Stomach smooth muscle (tissue), 2 donors: ENCODE measurements at regions not wholly inside any gene's neighbourhood (a gene's known extent, or its start where the extent isn't known, plus 50 kb on each side); places are given as distances from the start of the nearest gene placed in this dataset.
"Not testable (repeated sequence)": the region's sequence is repeated elsewhere in the genome, so short reads cannot be mapped to it uniquely, and the experiment has no call there.

Experiments
- H3K27ac ChIP-seq: one replicate; pipeline ENCODE4 v1.7.0; 2013; ENCODE audit warnings: mild to moderate bottlenecking, low read length, inconsistent platforms
- H3K27me3 ChIP-seq, 2 donors: one replicate each; pipeline ENCODE4 v1.7.0; 2013; ENCODE audit warnings: low read length in 2 of 2; ENCODE audit not compliant: insufficient read depth in 2 of 2, control insufficient read depth in 1 of 2
- H3K36me3 ChIP-seq, 2 donors: one replicate each; pipeline ENCODE4 v1.7.0; 2013; ENCODE audit warnings: low read length in 2 of 2; ENCODE audit not compliant: control insufficient read depth in 2 of 2, insufficient read depth in 2 of 2
- H3K4me1 ChIP-seq: one replicate; pipeline ENCODE4 v1.7.0; 2013; ENCODE audit warnings: low read length; ENCODE audit not compliant: control insufficient read depth, insufficient read depth
- H3K4me3 ChIP-seq, 2 donors: one replicate each; pipeline ENCODE4 v1.7.0; 2013; ENCODE audit warnings: low read length in 2 of 2
- H3K9ac ChIP-seq, 2 donors: one replicate each; pipeline ENCODE4 v1.7.0; 2013; ENCODE audit warnings: low read length in 2 of 2, mild to moderate bottlenecking in 1 of 2
- H3K9me3 ChIP-seq, 2 donors: one replicate each; pipeline ENCODE4 v1.7.0; 2013; ENCODE audit warnings: low read length in 2 of 2; ENCODE audit not compliant: control insufficient read depth in 2 of 2
- donor health status: healthy.
- donor health status: Pancreatic carcinoma.

DNA sequence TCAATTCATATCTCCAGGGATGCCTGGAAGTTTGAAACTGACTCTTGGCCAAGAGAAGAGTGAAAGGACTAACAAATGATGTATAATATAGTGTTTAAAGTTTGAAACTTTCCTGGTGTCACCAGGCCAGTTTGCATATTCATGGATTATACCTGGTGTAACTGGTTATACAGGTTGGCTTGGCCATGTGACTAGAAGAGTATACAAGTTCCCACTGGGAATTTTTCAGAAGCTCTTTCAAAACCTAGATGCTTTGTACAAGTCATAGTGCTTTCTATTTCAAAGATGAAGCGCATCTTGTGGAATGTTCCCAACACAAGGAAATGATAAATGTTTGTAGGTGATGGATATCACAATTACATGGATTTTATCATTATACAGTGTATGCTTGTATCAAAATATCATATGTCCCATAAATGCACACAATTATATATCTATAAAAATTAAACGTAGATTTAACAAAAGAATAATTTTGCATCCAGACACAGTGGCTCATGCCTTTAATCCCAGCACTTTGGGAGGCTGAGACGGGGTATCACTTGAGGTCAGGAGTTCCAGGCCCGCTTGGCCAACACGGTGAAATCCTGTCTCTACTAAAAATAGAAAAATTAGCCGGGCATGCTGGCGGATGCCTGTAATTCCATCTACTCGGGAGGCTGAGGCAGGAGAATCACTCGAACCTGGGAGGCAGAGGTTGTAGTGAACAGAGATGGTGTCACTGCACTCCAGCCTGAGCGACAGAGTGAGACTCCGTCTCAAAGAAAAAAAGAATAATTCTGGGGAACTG is 1420.2 kb downstream of the GRIK2 start:
- Histone ChIP-seq H3K4me1 (no peaks in the 10 kb centered on the region), H3K4me3 (no peak overlapping the region), H3K27ac (no peak overlapping the region), H3K9me3 (no peaks in the 10 kb centered on the region), H3K9ac (no peak overlapping the region), H3K27me3 (no peaks in the 10 kb centered on the region), H3K36me3 (no peaks in the 10 kb centered on the region)

DNA sequence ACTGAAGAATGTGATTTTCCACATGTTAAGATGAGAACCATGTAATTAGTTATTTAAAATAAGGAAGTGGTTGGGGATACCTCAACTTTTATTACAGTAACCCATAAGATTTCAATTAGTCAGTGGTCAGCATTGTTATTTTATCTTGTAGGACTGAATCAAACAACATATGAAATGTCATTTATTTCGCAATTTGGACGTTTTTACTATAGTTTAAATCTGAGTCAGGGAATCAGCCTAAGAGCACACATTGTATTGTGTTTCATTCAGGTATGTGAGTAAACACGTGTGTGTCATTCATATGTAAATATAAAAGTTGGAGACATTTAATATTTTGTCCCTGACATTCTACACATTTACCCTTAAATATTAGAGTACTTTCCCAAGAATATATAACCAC is 1418.7 kb downstream of the GRIK2 start:
- H3K4me1 ChIP-seq, result no peaks in the 10 kb centered on the region

DNA sequence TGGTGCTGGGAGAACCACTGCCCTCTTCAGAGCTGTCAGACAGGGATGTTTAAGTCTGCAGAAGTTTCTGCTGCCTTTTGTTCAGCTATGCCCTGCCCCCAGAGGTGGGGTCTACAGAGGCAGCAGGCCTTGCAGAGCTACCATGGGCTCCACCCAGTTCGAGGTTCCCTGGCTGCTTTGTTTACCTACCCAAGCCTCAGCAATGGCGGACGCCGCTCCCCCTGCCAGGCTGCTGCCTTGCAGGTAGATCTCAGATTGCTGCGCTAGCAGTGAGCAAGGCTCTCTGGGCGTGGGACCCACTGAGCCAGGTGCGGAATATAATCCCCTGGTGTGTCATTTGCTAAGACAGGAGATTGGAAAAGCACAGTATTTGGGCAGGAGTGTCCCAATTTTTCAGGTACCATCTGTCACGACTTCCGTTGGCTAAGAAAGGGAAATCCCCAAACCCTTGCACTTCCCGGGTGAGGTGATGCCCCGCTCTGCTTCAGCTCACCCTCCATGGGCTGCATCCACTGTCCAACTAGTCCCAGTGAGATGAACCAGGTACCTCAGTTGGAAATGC is 1415.5 kb downstream of the GRIK2 start:
- not testable (repeated sequence) for H3K27ac ChIP-seq, H3K36me3 ChIP-seq, H3K9ac ChIP-seq, H3K4me1 ChIP-seq, H3K9me3 ChIP-seq, H3K27me3 ChIP-seq, H3K4me3 ChIP-seq

More for the DNA sequence above, 1418.7 kb downstream of the GRIK2 start:
- no peaks in the 10 kb centered on the region for H3K36me3 ChIP-seq
- no peak overlapping the region for H3K4me3 ChIP-seq
- no peaks in the 10 kb centered on the region for H3K27me3 ChIP-seq
- H3K9me3 ChIP-seq, result no peaks in the 10 kb centered on the region
- no peak overlapping the region for H3K9ac ChIP-seq
- H3K27ac ChIP-seq, result no peak overlapping the region

DNA sequence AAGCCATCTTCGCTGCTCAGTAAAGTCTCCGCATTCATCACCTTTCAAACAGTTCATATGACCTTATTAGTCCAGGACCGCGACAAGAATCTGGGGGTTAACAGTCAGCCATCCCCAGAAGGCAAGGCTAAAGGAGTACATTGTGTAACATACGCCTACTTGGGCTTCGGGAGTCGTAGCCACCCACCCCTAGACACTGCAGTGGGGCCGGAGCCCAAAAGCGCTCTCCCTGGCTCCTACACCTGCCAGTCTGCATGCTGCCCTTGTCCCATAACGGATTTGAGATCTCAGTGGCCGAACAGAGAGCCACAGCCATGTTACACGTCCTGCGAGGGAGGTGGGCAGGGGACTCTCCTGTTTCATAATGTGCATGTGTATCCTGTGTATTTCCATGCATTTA is 1405.5 kb downstream of the GRIK2 start:
- Histone ChIP-seq H3K27ac (no peak overlapping the region), H3K4me1 (no peaks in the 10 kb centered on the region), H3K9ac (no peak overlapping the region), H3K9me3 (no peaks in the 10 kb centered on the region), H3K27me3 (no peaks in the 10 kb centered on the region), H3K36me3 (no peaks in the 10 kb centered on the region), H3K4me3 (no peak overlapping the region)

DNA sequence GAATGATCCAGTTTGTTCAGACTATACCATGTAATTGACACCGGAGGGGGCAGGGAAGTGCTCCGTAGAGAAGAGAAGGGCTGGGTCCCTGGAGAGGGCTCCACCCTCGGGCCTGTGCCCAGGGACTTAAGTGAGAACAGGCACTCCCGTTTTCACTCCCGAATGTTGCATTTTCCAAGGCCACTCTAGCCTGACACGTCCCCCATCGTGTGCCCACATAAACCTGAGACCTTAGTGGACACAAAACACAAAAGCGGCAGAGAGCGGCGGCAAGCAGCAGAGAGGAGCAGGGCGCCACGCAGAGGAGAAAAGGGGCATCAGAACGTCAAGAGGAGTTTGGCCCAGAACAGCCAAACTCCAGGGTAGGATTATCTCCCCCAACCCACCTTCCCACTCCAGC is 1405.1 kb downstream of the GRIK2 start:
- Histone ChIP-seq H3K27ac (no peak overlapping the region), H3K36me3 (no peaks in the 10 kb centered on the region), H3K4me1 (no peaks in the 10 kb centered on the region), H3K9ac (no peak overlapping the region), H3K9me3 (no peaks in the 10 kb centered on the region), H3K4me3 (no peak overlapping the region), H3K27me3 (no peaks in the 10 kb centered on the region)

DNA sequence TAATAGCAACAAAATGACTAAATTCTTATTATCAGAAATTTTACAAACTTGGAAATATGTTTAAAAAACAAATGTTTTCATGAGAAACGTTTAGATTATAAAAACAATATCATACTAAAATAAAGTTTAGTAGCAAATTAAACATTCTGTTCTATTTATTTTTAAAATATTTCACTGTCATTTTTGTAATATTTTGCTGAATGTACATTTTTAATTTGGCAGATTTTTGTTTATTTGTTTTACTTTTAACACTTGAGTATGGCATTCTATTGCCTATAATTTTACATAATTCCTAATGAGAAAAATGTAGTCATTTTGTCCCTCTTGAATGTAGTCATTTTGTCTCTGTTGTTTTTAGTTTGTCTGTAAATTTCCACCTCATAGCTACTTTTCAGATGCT is 1400.2 kb downstream of the GRIK2 start:
- no peak overlapping the region for H3K9ac ChIP-seq

DNA sequence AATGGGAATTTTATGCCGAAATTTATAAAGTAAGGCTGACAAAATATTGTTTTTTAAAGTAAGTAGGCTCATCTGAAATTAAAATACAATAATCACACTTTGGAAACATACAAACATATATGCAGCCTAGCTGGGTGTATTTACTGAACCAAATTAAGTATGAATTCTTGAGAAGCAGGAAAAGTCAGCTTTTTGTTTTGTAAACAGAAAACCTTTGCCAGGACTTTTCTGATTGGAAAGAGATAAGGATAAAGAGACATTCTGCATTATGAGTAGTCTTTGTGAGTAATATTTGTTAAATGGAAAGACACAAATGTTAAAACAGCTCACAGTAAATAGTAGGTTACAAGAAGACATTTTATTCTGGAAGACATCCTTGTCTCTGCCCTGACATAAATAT is 1380.8 kb downstream of the GRIK2 start:
- Histone ChIP-seq H3K9me3 (no peaks in the 10 kb centered on the region), H3K36me3 (no peaks in the 10 kb centered on the region), H3K4me1 (no peaks in the 10 kb centered on the region), H3K27ac (no peak overlapping the region), H3K9ac (no peak overlapping the region), H3K27me3 (no peaks in the 10 kb centered on the region), H3K4me3 (no peak overlapping the region)

More for the DNA sequence above, 1400.2 kb downstream of the GRIK2 start:
- no peak overlapping the region for H3K27ac ChIP-seq
- no peaks in the 10 kb centered on the region for H3K4me1 ChIP-seq
- no peaks in the 10 kb centered on the region for H3K9me3 ChIP-seq
- H3K36me3 ChIP-seq, result no peaks in the 10 kb centered on the region
- no peaks in the 10 kb centered on the region for H3K27me3 ChIP-seq
- no peak overlapping the region for H3K4me3 ChIP-seq

DNA sequence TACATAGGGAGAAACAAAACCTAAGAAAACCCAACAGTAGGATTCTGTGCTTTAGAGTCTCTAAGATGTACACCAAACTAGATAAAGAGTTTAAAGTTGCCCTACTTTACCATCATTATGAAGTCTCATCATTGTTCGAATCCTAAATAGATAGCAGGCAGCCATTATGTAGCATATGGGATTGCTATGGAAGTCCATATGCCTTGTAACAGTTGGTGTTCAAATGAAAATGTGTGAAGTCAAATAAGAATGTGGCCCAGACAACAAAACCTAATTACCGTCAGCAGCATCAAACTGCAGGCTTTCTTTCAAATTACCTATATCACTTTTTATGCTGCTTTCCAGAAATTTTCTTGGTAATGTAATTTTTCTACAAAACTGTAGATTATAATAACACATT is 1380.1 kb downstream of the GRIK2 start:
- no peaks in the 10 kb centered on the region for H3K36me3 ChIP-seq
- H3K9ac ChIP-seq, result no peak overlapping the region
- H3K4me1 ChIP-seq, result no peaks in the 10 kb centered on the region
- H3K9me3 ChIP-seq, result no peaks in the 10 kb centered on the region
- no peaks in the 10 kb centered on the region for H3K27me3 ChIP-seq
- H3K27ac ChIP-seq, result no peak overlapping the region
- H3K4me3 ChIP-seq, result no peak overlapping the region

DNA sequence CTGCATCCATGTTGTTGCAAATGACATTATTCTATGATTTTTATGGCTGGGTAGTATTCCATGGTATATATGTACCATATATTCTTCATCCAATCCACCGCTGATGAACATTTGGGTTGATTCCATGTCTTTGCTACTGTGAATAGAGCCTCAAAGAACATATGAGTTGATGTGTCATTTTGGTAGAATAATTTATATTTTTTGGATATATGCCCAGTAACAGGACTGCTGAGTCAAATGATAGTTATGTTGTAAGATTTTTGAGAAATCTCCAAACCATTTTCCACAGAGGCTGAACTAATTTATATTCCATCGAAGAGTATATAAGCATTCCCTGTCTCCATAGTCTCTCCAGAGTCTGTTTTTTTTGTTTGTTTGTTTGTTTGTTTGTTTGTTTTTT is 1373.5 kb downstream of the GRIK2 start:
- Histone ChIP-seq H3K27ac (no peak overlapping the region), H3K4me3 (no peak overlapping the region), H3K27me3 (no peaks in the 10 kb centered on the region), H3K36me3 (no peaks in the 10 kb centered on the region), H3K4me1 (no peaks in the 10 kb centered on the region), H3K9me3 (no peaks in the 10 kb centered on the region), H3K9ac (no peak overlapping the region)

DNA sequence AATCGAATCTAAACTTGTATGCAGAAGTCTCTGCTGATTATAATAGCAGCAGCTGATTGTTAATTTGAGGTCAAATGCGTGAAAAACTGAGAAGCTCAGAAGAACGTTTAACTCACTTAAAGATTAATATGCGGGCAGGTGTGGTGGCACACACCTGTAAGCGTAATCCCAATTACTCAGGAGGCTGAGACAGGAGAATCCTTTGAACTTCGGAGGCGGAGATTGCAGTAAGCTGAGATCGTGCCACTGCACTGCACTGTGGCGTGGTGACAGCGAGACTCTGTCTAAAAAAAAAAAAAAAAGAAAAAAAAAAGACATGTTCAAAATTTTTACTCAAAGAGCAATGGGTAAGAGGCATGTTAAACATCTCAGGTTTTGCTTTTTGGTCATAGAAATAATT is 1370.8 kb downstream of the GRIK2 start:
- no peaks in the 10 kb centered on the region for H3K27me3 ChIP-seq
- no peak overlapping the region for H3K9ac ChIP-seq
- no peak overlapping the region for H3K27ac ChIP-seq
- no peaks in the 10 kb centered on the region for H3K36me3 ChIP-seq
- no peaks in the 10 kb centered on the region for H3K9me3 ChIP-seq
- no peaks in the 10 kb centered on the region for H3K4me1 ChIP-seq
- no peak overlapping the region for H3K4me3 ChIP-seq

DNA sequence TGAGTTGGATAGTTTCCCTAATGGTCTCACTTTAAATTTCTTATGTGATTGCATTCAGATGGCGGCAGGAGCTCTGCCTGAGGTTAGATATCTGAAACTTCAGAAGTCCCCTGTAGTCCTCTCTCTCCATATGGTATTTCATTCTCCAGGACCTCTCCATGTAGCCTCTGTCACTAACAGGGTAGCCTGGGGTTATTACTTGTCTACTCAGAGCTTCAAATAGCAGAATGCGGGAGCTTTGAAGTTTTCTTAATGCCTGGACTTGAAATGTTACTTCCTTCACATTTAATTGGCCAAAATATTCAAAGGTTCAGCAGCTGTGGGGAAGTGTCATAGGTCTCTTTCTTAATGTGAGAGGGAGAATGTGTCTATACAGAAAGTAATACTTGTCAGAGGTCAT is 1370.4 kb downstream of the GRIK2 start:
- no peaks in the 10 kb centered on the region for H3K36me3 ChIP-seq
- H3K4me3 ChIP-seq, result no peak overlapping the region
- H3K27ac ChIP-seq, result no peak overlapping the region
- H3K4me1 ChIP-seq, result no peaks in the 10 kb centered on the region
- no peaks in the 10 kb centered on the region for H3K27me3 ChIP-seq
- H3K9me3 ChIP-seq, result no peaks in the 10 kb centered on the region
- H3K9ac ChIP-seq, result no peak overlapping the region
